Right lobe of liver (tissue), 6 donors: ENCODE measurements at regions not wholly inside any gene's neighbourhood (a gene's known extent, or its start where the extent isn't known, plus 50 kb on each side); places are given as distances from the start of the nearest gene placed in this dataset.

Experiments
- ATAC-seq, 4 donors: fragments of 200-7000 bp; cut with Tn5 transposase; one replicate each; pipeline ENCODE4 v1.9.1; 2020; ENCODE audit warnings: mild to moderate bottlenecking in 4 of 4, moderate library complexity in 4 of 4
- DNase-seq, 3 donors: peaks; one replicate each; pipeline ENCODE4 v3.0.0-alpha.2; 2020
- H3K27ac ChIP-seq, 3 donors: fragments of 200-600 bp; one replicate each; pipeline ENCODE4 v1.8.0; 2022
- H3K27me3 ChIP-seq, 2 donors: fragments of 200-600 bp; one replicate each; pipeline ENCODE4 v1.8.0; 2022
- H3K36me3 ChIP-seq, 4 donors: fragments of 200-600 bp; sonication (generic) in 1 of 4; one replicate each; pipeline versions ENCODE4 v1.5.1 to v1.8.0; 2017 to 2022; ENCODE audit warnings: control low read depth in 1 of 4
- H3K4me1 ChIP-seq, 4 donors: fragments of 200-600 bp; sonication (generic) in 1 of 4; one replicate each; pipeline versions ENCODE4 v1.5.1 to v1.8.0; 2017 to 2022; ENCODE audit warnings: control low read depth in 1 of 4
- H3K4me3 ChIP-seq, 3 donors: fragments of 200-600 bp; one replicate each; pipeline ENCODE4 v1.8.0; 2022
- H3K9me3 ChIP-seq, 4 donors: fragments of 200-600 bp; sonication (generic) in 1 of 4; one replicate each; pipeline versions ENCODE4 v1.5.1 to v1.8.0; 2017 to 2022; ENCODE audit warnings: control low read depth in 1 of 4
- POLR2A ChIP-seq: fragments of 450-650 bp; IDR thresholded peaks from one replicate; pipeline ENCODE4 v1.6.1; 2017; ENCODE audit warnings: antibody characterized with exemption, mild to moderate bottlenecking
- WGBS: methylation state at CpG from one replicate; pipeline ENCODE4 v1.1.6; 2018; ENCODE audit warnings: low coverage, low lambda C conversion rate; ENCODE audit not compliant: insufficient coverage; ENCODE audit errors: missing lambda C conversion rate; 5-methylcytosine and 5-hydroxymethylcytosine counted together
- intact Hi-C, 2 donors: fragments of 100-400 bp; cut with DNase I; formaldehyde crosslinking; loops; one replicate each; pipeline versions ENCODE4 v1.11.2 to v1.14.1; 2022
- TF ChIP-seq, protein P1 (sequence below), 4 donors: fragments of 200-600 bp in 3 of 4; fragments of 450-650 bp in 1 of 4; IDR thresholded peaks; one replicate each; pipeline versions ENCODE4 v1.5.1 to v1.8.0; 2016 to 2022; ENCODE audit warnings: antibody characterized with exemption in 4 of 4, mild to moderate bottlenecking in 2 of 4
- donor health status: DM: no; HTN: yes; CAD: no.
- donor health status: DM: no; HTN: no; CAD: no.
- donor health status: DM: no; HTN: no; CAD: no.
- donor health status: DM: no; HTN: yes; CAD: no.
- donor health status: DM: no; HTN: yes; CAD: no.

DNA sequence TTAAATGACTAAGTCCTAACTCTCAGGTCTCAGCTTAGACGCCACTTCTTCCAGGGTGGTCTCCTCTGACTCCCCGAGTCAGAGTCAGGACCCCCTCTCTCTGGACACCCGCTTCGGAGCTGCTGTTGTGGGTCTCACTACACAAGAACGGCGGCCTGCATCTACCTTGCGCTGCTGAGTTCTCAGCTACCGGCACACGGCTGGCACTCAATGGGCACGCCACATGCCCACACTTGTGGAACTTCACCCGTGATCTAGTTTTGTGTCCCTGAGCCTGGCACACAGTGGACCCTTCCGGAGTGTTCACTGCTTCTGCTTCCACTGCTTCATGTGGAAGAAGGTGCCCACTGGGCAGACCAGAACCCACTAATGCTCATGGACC is 58.3 kb upstream of the ID2 start:
- Histone ChIP-seq H3K9me3 (no peaks in the 10 kb centered on the region), H3K4me3 (no peak overlapping the region), H3K36me3 (no peaks in the 10 kb centered on the region), H3K27ac (no peak overlapping the region), H3K27me3 (no peaks in the 10 kb centered on the region), H3K4me1 (peaks cover 0 to 41% (median 15%) of the 10 kb centered on the region in 4 donors)
- TF ChIP-seq, protein P1, sequence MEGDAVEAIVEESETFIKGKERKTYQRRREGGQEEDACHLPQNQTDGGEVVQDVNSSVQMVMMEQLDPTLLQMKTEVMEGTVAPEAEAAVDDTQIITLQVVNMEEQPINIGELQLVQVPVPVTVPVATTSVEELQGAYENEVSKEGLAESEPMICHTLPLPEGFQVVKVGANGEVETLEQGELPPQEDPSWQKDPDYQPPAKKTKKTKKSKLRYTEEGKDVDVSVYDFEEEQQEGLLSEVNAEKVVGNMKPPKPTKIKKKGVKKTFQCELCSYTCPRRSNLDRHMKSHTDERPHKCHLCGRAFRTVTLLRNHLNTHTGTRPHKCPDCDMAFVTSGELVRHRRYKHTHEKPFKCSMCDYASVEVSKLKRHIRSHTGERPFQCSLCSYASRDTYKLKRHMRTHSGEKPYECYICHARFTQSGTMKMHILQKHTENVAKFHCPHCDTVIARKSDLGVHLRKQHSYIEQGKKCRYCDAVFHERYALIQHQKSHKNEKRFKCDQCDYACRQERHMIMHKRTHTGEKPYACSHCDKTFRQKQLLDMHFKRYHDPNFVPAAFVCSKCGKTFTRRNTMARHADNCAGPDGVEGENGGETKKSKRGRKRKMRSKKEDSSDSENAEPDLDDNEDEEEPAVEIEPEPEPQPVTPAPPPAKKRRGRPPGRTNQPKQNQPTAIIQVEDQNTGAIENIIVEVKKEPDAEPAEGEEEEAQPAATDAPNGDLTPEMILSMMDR (IDR thresholded peaks at IDR 0.05) = no peak
- no peak for TF ChIP-seq POLR2A
- intact Hi-C loops = no loop called here
- WGBS = 78% methylated on average over 3 of the region's 12 CpGs
- no peak for ATAC-seq
- DNase-seq = no peak

- Histone ChIP-seq H3K27ac (peak overlapping the region in 2 of 3 donors; percentile 60 to 82), H3K9me3 (no peaks in the 10 kb centered on the region), H3K36me3 (no peaks in the 10 kb centered on the region), H3K4me1 (peaks cover 0 to 41% (median 15%) of the 10 kb centered on the region in 4 donors), H3K4me3 (no peak overlapping the region), H3K27me3 (no peaks in the 10 kb centered on the region)
- DNase-seq (peak; percentile 79 to 87 (median 80)), ATAC-seq (peak; percentile 47 to 69 (median 60))
- 100% methylated on average over 1 of the region's 11 CpGs for WGBS
- TF ChIP-seq, protein P1 (IDR thresholded peaks at IDR 0.05) = no peak
- no peak for TF ChIP-seq POLR2A
- intact Hi-C loops = no loop called here
Measured at GRCh38 chr2:8623958-8624591, 57.8 kb upstream of the ID2 start.

DNA sequence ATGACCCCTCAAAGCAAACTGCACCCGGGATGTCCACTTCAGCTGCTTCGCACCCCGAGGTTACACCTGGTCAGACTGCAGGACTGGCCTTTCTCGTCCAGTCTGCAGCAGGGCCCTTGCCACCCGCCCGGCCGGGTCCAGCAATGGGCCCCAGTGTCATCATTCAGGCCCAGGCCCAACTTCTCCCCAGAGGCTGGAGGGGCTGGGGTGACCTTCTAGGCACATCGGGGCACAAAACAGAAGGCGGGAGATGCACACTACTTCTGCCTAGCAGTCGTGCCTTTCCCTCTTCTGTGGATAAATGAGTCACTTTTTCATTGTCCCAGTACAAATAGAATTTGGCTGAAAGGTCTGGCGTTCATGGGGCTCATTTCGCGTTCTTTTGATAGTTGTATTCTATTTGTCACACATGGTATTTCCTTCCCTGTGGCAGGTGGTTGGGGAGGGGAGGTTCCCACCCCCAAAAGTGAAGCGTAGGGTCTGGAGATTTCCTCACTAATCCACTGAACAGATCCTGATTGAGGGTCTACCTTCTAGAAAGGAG is 56.9 kb upstream of the ID2 start:
- intact Hi-C loops = no loop called here
- DNase-seq = no peak
- no peaks in the 10 kb centered on the region for H3K36me3 ChIP-seq
- H3K4me1 ChIP-seq = peaks cover 0 to 41% (median 15%) of the 10 kb centered on the region in 4 donors
- WGBS = 26% methylated on average over 8 of the region's 14 CpGs
- peak in 3 of 4 donors; percentile 6 to 25 (median 11) for ATAC-seq
- H3K9me3 ChIP-seq = no peaks in the 10 kb centered on the region
- no peaks in the 10 kb centered on the region for H3K27me3 ChIP-seq
- TF ChIP-seq POLR2A = no peak
- TF ChIP-seq, protein P1 (IDR thresholded peaks at IDR 0.05) = no peak
- H3K4me3 ChIP-seq = no peak overlapping the region
- H3K27ac ChIP-seq = peak overlapping the region; percentile 60 to 82 (median 65)

DNA sequence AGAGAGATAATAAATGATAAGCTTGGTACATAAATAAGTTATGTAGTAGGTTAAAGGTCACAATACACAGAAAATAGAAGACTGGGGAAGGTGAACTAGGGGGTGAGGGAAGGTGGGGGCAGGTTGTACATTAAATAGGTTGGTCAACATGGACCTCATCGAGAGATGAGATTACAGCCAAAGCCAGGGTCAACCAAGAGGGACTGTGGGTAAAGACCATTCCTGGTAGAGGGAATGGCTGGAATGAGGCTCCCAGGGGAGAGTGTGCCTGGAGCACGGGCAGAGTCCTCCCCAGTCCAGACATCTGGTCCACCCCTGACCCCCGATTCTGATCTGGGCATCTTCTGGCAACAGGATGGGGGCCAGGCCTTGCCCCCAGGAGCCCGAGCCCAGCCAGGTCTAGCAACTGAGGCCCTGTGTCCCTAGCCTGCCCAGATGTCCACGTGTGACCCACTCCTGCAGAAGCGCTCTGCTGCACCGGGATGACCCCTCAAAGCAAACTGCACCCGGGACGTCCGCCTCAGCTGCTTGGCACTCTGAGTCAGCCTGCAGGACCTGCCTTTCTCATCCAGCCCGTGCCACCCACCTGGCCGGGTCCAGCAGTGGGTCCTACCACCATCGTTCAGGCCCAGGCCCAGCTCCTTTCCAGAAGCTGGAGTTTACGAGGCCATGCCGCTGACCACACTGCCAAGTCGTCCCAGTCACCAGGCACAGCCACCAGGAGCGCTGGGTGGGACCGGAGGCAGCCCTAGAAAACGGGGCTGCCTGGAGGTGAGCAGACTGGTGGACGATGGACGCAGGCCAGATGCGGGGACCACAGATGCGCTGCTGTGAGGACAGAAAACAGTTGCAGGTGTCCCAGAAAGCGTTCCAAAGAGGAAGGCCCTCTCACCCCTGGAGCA is 56.2 kb upstream of the ID2 start:
- H3K27ac ChIP-seq = peak overlapping the region; percentile 60 to 82 (median 65)
- intact Hi-C loops = no loop called here
- peaks cover 0 to 41% (median 15%) of the 10 kb centered on the region in 4 donors for H3K4me1 ChIP-seq
- 68% methylated on average over 11 of the region's 24 CpGs for WGBS
- H3K4me3 ChIP-seq = peak overlapping the region in 1 of 3 donors; percentile 32
- TF ChIP-seq, protein P1 (IDR thresholded peaks at IDR 0.05) = no peak
- no peak for TF ChIP-seq POLR2A
- ATAC-seq (peak; percentile 40 to 71 (median 50)), DNase-seq (peak; percentile 65 to 90 (median 76))
- no peaks in the 10 kb centered on the region for H3K36me3 ChIP-seq
- no peaks in the 10 kb centered on the region for H3K9me3 ChIP-seq
- H3K27me3 ChIP-seq = no peaks in the 10 kb centered on the region
